GM12872 (cell line): ENCODE measurements at regions not wholly inside any gene's neighbourhood (a gene's known extent, or its start where the extent isn't known, plus 50 kb on each side); places are given as distances from the start of the nearest gene placed in this dataset.

ENCODE experiments used
- CTCF ChIP-seq: IDR thresholded peaks from 3 replicates; pipeline ENCODE4 v1.5.1; 2011; ENCODE audit warnings: low read depth, mild to moderate bottlenecking, low read length, moderate library complexity; ENCODE audit not compliant: insufficient read depth

- no peak for TF ChIP-seq CTCF
Observed at GRCh38 chrX:112440277-112440676, 239.5 kb downstream of the LHFPL1 start.

- no peak for TF ChIP-seq CTCF
Observed at GRCh38 chrX:112424166-112424565, 255.6 kb downstream of the LHFPL1 start.

GRCh38 chrX:112391313-112391712, 288.4 kb downstream of the LHFPL1 start:
- TF ChIP-seq CTCF = no peak

- no peak for TF ChIP-seq CTCF
Observed at GRCh38 chrX:112380541-112381278, 298.1 kb upstream of the TRPC5 start.

- no peak for TF ChIP-seq CTCF
Observed at GRCh38 chrX:112377481-112377880, 294.9 kb upstream of the TRPC5 start.

GRCh38 chrX:112368371-112368770, 285.8 kb upstream of the TRPC5 start:
- no peak for TF ChIP-seq CTCF

- no peak for TF ChIP-seq CTCF
Observed at GRCh38 chrX:112367065-112367464, 284.5 kb upstream of the TRPC5 start.
